Neural cell (in vitro differentiated cells): ENCODE measurements at regions not wholly inside any gene's neighbourhood (a gene's known extent, or its start where the extent isn't known, plus 50 kb on each side); places are given as distances from the start of the nearest gene placed in this dataset.

Experiments used
- H2AFZ ChIP-seq: fragments of 200-600, 300-800 bp; sonication (generic), shearing (Covaris generic); 2 replicates; pipeline ENCODE4 v1.6.0; 2014; ENCODE audit warnings: low read depth, mild to moderate bottlenecking, antibody characterized with exemption, low read length, moderate library complexity
- H3F3A ChIP-seq: fragments of 200-600 bp; shearing (Covaris generic); 2 replicates; pipeline ENCODE4 v1.6.1; 2016; ENCODE audit warnings: mild to moderate bottlenecking, moderate library complexity, mixed read lengths, antibody characterized with exemption, low read length; ENCODE audit not compliant: insufficient read depth, poor library complexity, severe bottlenecking
- H3K27ac ChIP-seq: fragments of 200-600, 300-800 bp; sonication (generic), shearing (Covaris generic); 2 replicates; pipeline ENCODE4 v1.5.1; 2014; ENCODE audit warnings: mild to moderate bottlenecking, low read length, moderate library complexity
- H3K27me3 ChIP-seq: fragments of 300-800, 200-600 bp; sonication (generic), shearing (Covaris generic); 2 replicates; pipeline ENCODE4 v1.6.0; 2014; ENCODE audit warnings: mild to moderate bottlenecking, low read depth, low read length, moderate library complexity; ENCODE audit not compliant: insufficient read depth
- H3K36me3 ChIP-seq: fragments of 300-800, 200-600 bp; sonication (generic), shearing (Covaris generic); 2 replicates; pipeline ENCODE4 v1.5.1; 2014; ENCODE audit warnings: mild to moderate bottlenecking, antibody characterized with exemption, low read length, moderate library complexity; ENCODE audit not compliant: insufficient read depth
- H3K4me2 ChIP-seq: fragments of 300-800, 200-600 bp; sonication (generic), shearing (Covaris generic); 2 replicates; pipeline ENCODE4 v1.6.0; 2014; ENCODE audit warnings: mild to moderate bottlenecking, low read length
- H3K4me3 ChIP-seq: fragments of 300-800, 200-600 bp; sonication (generic), shearing (Covaris generic); 2 replicates; pipeline ENCODE4 v1.5.1; 2014; ENCODE audit warnings: mild to moderate bottlenecking, low read length, moderate library complexity
- H3K79me2 ChIP-seq: fragments of 200-600 bp; shearing (Covaris generic); replicated peaks from 2 replicates; pipeline ENCODE4 v1.6.0; 2014; ENCODE audit warnings: mild to moderate bottlenecking, low read length, moderate library complexity; ENCODE audit not compliant: insufficient read depth
- H3K9ac ChIP-seq: fragments of 300-800, 200-600 bp; sonication (generic), shearing (Covaris generic); 2 replicates; pipeline ENCODE4 v1.6.1; 2016; ENCODE audit warnings: mild to moderate bottlenecking, low read length, mixed read lengths
- H3K9me2 ChIP-seq: fragments of 200-600 bp; shearing (Covaris generic); 2 replicates; pipeline ENCODE4 v1.6.1; 2016; ENCODE audit warnings: mild to moderate bottlenecking, low read length, mixed read lengths; ENCODE audit not compliant: insufficient read depth
- H3K9me3 ChIP-seq: fragments of 200-600, 300-800 bp; sonication (generic), shearing (Covaris generic); 2 replicates; pipeline ENCODE4 v1.6.1; 2016; ENCODE audit warnings: mild to moderate bottlenecking, mixed run types, low read length, moderate library complexity, mixed read lengths
- H4K20me1 ChIP-seq: fragments of 200-600 bp; shearing (Covaris generic); 2 replicates; pipeline ENCODE4 v1.6.1; 2016; ENCODE audit warnings: mild to moderate bottlenecking, mixed run types; ENCODE audit not compliant: insufficient read depth
- EP300 ChIP-seq: fragments of 450-650 bp; conservative IDR thresholded peaks from 2 replicates; pipeline ENCODE4 v1.6.1; 2014; ENCODE audit warnings: antibody characterized with exemption, mild to moderate bottlenecking, moderate library complexity; ENCODE audit not compliant: poor library complexity, severe bottlenecking
- EZH2 ChIP-seq: fragments of 200-600, 300-800 bp; shearing (Covaris generic), sonication (generic); IDR thresholded peaks from 2 replicates; pipeline ENCODE4 v1.6.1; 2014; ENCODE audit warnings: antibody characterized with exemption, low read length, borderline replicate concordance, mild to moderate bottlenecking; ENCODE audit not compliant: insufficient read depth, poor library complexity, severe bottlenecking
- MXI1 ChIP-seq: fragments of 450-650 bp; conservative IDR thresholded peaks from 2 replicates; pipeline ENCODE4 v1.6.1; 2014; ENCODE audit warnings: antibody characterized with exemption, mild to moderate bottlenecking; ENCODE audit not compliant: poor library complexity, severe bottlenecking
- POLR2AphosphoS5 ChIP-seq: IDR thresholded peaks from 2 replicates; pipeline ENCODE4 v1.6.1; 2012
- RAD21 ChIP-seq: fragments of 450-650 bp; conservative IDR thresholded peaks from 2 replicates; pipeline ENCODE4 v1.6.1; 2014; ENCODE audit warnings: antibody characterized with exemption, mild to moderate bottlenecking, moderate library complexity
- SMC3 ChIP-seq: fragments of 450-650 bp; conservative IDR thresholded peaks from 2 replicates; pipeline ENCODE4 v1.6.1; 2014; ENCODE audit warnings: antibody characterized with exemption, mild to moderate bottlenecking, moderate library complexity; ENCODE audit not compliant: poor library complexity
- TAF1 ChIP-seq: IDR thresholded peaks from 2 replicates; pipeline ENCODE4 v1.6.1; 2012; ENCODE audit warnings: low read depth
- TF ChIP-seq, protein P1 (sequence below): IDR thresholded peaks from 2 replicates; pipeline ENCODE4 v1.6.1; 2012; ENCODE audit warnings: borderline replicate concordance
- TF ChIP-seq, protein P2 (sequence below): fragments of 450-650 bp; IDR thresholded peaks from 2 replicates; pipeline ENCODE4 v1.5.1; 2014; ENCODE audit warnings: antibody characterized with exemption, mild to moderate bottlenecking, moderate library complexity; ENCODE audit not compliant: poor library complexity, severe bottlenecking

DNA sequence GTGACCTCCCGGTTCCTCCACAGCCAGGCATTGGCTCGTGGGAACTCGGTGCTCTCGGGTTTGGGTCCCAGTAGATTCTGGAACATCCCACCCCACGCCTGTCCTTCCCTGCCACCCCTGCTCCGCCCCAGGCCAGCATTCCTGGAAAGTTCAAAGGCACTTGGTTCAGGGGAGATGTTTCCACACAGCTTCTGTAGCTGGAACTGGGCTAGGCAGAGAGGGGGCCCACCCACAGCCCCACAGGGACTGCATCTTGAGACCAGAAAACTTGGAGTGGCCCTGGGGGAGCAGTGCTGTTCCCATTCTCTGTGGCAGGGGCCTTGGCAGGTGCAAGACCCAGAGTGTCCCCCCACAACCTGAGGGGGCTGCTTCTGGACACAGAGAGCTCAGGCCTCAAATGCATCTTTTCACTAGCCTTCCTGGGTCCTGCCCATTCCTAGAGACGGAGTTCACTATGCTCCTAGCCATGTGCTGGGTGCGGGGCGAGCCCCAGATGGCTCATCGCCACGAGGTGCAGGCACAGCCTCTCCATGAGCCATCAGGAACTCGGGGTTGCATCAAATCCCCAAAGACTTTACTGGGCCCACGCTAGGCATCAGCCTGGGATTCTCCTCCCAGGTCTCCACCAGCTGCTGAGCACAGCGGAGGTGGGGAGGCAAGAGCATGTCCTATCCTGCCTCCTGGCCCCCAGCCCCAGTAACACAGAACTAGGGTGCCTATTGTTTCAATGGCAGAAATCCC is 68.7 kb downstream of the ZFP36L2 start:
- H3K4me3 ChIP-seq: no peak overlapping the region
- no peaks in the 10 kb centered on the region for H3K9me3 ChIP-seq
- no peak overlapping the region for H3K27ac ChIP-seq
- H2AFZ ChIP-seq: no peak overlapping the region
- no peaks in the 10 kb centered on the region for H3F3A ChIP-seq
- H3K36me3 ChIP-seq: no peaks in the 10 kb centered on the region
- no peaks in the 10 kb centered on the region for H3K79me2 ChIP-seq
- H3K9ac ChIP-seq: no peak overlapping the region
- TF ChIP-seq MXI1 (no peak), RAD21 (no peak), SMC3 (no peak), POLR2AphosphoS5 (no peak), TAF1 (no peak)
- TF ChIP-seq, protein P1, sequence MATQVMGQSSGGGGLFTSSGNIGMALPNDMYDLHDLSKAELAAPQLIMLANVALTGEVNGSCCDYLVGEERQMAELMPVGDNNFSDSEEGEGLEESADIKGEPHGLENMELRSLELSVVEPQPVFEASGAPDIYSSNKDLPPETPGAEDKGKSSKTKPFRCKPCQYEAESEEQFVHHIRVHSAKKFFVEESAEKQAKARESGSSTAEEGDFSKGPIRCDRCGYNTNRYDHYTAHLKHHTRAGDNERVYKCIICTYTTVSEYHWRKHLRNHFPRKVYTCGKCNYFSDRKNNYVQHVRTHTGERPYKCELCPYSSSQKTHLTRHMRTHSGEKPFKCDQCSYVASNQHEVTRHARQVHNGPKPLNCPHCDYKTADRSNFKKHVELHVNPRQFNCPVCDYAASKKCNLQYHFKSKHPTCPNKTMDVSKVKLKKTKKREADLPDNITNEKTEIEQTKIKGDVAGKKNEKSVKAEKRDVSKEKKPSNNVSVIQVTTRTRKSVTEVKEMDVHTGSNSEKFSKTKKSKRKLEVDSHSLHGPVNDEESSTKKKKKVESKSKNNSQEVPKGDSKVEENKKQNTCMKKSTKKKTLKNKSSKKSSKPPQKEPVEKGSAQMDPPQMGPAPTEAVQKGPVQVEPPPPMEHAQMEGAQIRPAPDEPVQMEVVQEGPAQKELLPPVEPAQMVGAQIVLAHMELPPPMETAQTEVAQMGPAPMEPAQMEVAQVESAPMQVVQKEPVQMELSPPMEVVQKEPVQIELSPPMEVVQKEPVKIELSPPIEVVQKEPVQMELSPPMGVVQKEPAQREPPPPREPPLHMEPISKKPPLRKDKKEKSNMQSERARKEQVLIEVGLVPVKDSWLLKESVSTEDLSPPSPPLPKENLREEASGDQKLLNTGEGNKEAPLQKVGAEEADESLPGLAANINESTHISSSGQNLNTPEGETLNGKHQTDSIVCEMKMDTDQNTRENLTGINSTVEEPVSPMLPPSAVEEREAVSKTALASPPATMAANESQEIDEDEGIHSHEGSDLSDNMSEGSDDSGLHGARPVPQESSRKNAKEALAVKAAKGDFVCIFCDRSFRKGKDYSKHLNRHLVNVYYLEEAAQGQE: no peak
- H4K20me1 ChIP-seq: no peaks in the 10 kb centered on the region
- no peak overlapping the region for H3K4me2 ChIP-seq
- no peaks in the 10 kb centered on the region for H3K27me3 ChIP-seq
- H3K9me2 ChIP-seq: no peaks in the 10 kb centered on the region

DNA sequence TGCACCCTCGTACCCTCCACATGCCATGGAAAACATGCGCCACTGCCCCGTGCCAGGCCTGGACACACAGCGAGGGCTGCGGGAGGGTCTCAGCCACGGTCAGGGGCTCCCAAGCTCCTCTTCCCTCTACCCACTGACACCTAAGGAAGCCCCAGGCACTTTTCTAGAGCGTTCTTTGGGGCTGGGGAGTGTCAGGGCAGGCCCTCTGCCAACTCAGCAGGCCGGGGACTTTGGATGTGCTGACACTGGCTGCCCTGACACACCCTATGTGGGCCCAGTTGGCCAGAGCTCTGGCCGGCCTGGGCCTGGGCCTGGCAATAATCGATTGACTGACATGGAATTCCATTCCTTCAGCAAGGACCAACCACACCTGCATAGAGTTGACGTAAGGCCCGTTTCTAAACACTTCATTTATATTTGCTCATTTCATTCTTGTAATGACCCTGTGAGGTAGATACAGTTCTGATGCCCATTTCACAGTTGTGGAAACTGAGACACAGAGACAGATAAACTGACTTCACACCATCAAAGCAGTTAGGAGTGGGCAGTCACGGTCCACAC is 70.5 kb downstream of the ZFP36L2 start:
- no peaks in the 10 kb centered on the region for H4K20me1 ChIP-seq
- no peaks in the 10 kb centered on the region for H3F3A ChIP-seq
- no peaks in the 10 kb centered on the region for H3K36me3 ChIP-seq
- H2AFZ ChIP-seq: no peak overlapping the region
- no peak overlapping the region for H3K4me3 ChIP-seq
- H3K27me3 ChIP-seq: no peaks in the 10 kb centered on the region
- TF ChIP-seq SMC3: no peak
- no peak for TF ChIP-seq TAF1
- TF ChIP-seq RAD21: no peak
- no peak overlapping the region for H3K4me2 ChIP-seq
- no peaks in the 10 kb centered on the region for H3K9me2 ChIP-seq
- H3K27ac ChIP-seq: no peak overlapping the region
- H3K9ac ChIP-seq: no peak overlapping the region
- no peaks in the 10 kb centered on the region for H3K79me2 ChIP-seq
- H3K9me3 ChIP-seq: no peaks in the 10 kb centered on the region

DNA sequence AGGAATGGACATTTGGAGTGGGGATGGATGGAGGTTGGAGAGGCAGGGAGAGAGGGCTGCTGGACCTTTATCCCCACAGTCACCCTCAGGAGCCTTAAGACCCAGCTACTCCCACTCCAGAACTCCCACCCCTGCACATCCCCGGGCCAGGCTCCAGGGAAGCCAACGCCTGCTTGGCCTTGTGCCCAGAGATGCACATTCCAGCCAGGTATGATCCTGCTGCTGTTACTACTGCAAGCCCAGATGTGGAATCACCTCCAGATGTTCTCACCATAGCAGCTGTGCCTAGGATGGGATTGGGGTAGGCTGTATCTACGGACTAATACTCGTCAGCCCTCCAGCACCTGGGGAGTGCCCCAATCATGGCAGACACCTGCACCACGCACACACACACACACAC is 71.7 kb downstream of the ZFP36L2 start:
- H3K9me2 ChIP-seq: no peaks in the 10 kb centered on the region
- no peaks in the 10 kb centered on the region for H3K36me3 ChIP-seq
- H3K4me2 ChIP-seq: no peak overlapping the region
- H3K27me3 ChIP-seq: no peaks in the 10 kb centered on the region
- no peaks in the 10 kb centered on the region for H3F3A ChIP-seq
- no peak overlapping the region for H3K27ac ChIP-seq
- H3K79me2 ChIP-seq: no peaks in the 10 kb centered on the region
- no peaks in the 10 kb centered on the region for H3K9me3 ChIP-seq
- no peak overlapping the region for H3K4me3 ChIP-seq
- no peak overlapping the region for H3K9ac ChIP-seq
- TF ChIP-seq EZH2 (no peak), POLR2AphosphoS5 (no peak), SMC3 (no peak), RAD21 (no peak), EP300 (no peak), MXI1 (no peak), TAF1 (no peak)
- TF ChIP-seq, protein P2, sequence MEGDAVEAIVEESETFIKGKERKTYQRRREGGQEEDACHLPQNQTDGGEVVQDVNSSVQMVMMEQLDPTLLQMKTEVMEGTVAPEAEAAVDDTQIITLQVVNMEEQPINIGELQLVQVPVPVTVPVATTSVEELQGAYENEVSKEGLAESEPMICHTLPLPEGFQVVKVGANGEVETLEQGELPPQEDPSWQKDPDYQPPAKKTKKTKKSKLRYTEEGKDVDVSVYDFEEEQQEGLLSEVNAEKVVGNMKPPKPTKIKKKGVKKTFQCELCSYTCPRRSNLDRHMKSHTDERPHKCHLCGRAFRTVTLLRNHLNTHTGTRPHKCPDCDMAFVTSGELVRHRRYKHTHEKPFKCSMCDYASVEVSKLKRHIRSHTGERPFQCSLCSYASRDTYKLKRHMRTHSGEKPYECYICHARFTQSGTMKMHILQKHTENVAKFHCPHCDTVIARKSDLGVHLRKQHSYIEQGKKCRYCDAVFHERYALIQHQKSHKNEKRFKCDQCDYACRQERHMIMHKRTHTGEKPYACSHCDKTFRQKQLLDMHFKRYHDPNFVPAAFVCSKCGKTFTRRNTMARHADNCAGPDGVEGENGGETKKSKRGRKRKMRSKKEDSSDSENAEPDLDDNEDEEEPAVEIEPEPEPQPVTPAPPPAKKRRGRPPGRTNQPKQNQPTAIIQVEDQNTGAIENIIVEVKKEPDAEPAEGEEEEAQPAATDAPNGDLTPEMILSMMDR: no peak
- TF ChIP-seq, protein P1: no peak
- no peaks in the 10 kb centered on the region for H4K20me1 ChIP-seq
- H2AFZ ChIP-seq: no peak overlapping the region
